AG04449 (cell line): ENCODE measurements at regions not wholly inside any gene's neighbourhood (a gene's known extent, or its start where the extent isn't known, plus 50 kb on each side); places are given as distances from the start of the nearest gene placed in this dataset.

Experiments used
- CTCF ChIA-PET: fragments of 350-600 bp; formaldehyde crosslinking; extraction: SDS; loops from one replicate; lab custom pipeline; 2021; ENCODE audit warnings: antibody characterized with exemption; lab: Yijun Ruan, JAX
- POLR2A ChIA-PET: fragments of 400-600, 350-600 bp; formaldehyde crosslinking; extraction: SDS; loops from one replicate; lab custom pipeline; 2020; ENCODE audit warnings: antibody characterized with exemption, inconsistent platforms; lab: Yijun Ruan, JAX
- DNase-seq: peaks from one replicate; pipeline ENCODE4 v3.0.0-alpha.2; 2010; ENCODE audit warnings: low read depth, low spot score
- H3K4me3 ChIP-seq: 2 replicates; pipeline ENCODE4 v1.5.1; 2011; ENCODE audit warnings: low read depth, mild to moderate bottlenecking, control low read depth, low read length
- CTCF ChIP-seq: IDR thresholded peaks from one replicate; pipeline ENCODE4 v1.5.1; 2011; ENCODE audit warnings: mild to moderate bottlenecking, moderate library complexity, low read length, control low read depth, inconsistent platforms; ENCODE audit not compliant: insufficient read depth; ENCODE audit errors: missing control alignments

- DNase-seq, result no peak
- TF ChIP-seq CTCF, result no peak
- ChIA-PET POLR2A (no interaction called here), CTCF (no interaction called here)
- H3K4me3 ChIP-seq, result no peak overlapping the region
Observed at GRCh38 chr17:70794738-70795137, 625.4 kb downstream of the KCNJ2 start.

GRCh38 chr17:70795620-70796019 is 626.3 kb downstream of the KCNJ2 start:
- ChIA-PET POLR2A (no interaction called here), CTCF (no interaction called here)
- TF ChIP-seq CTCF, result no peak
- DNase-seq, result no peak
- no peak overlapping the region for H3K4me3 ChIP-seq

GRCh38 chr17:70796757-70797156 is 627.4 kb downstream of the KCNJ2 start:
- TF ChIP-seq CTCF, result no peak
- ChIA-PET CTCF (no interaction called here), POLR2A (no interaction called here)
- H3K4me3 ChIP-seq, result no peak overlapping the region
- DNase-seq, result no peak

GRCh38 chr17:70797166-70797565 is 627.8 kb downstream of the KCNJ2 start:
- ChIA-PET CTCF (no interaction called here), POLR2A (no interaction called here)
- H3K4me3 ChIP-seq, result no peak overlapping the region
- DNase-seq, result no peak
- no peak for TF ChIP-seq CTCF

GRCh38 chr17:70804161-70804560 is 634.8 kb downstream of the KCNJ2 start:
- no peak for DNase-seq
- no peak overlapping the region for H3K4me3 ChIP-seq
- CTCF ChIA-PET, result no interaction called here
- POLR2A ChIA-PET, result no interaction called here
- no peak for TF ChIP-seq CTCF

- CTCF ChIA-PET, result no interaction called here
- TF ChIP-seq CTCF, result no peak
- DNase-seq, result no peak
- POLR2A ChIA-PET, result no interaction called here
- H3K4me3 ChIP-seq, result no peak overlapping the region
Observed at GRCh38 chr17:70808596-70808995, 639.3 kb downstream of the KCNJ2 start.

GRCh38 chr17:70810609-70811008 is 641.3 kb downstream of the KCNJ2 start:
- no peak for DNase-seq
- CTCF ChIA-PET, result no interaction called here
- TF ChIP-seq CTCF, result no peak
- POLR2A ChIA-PET, result no interaction called here
- H3K4me3 ChIP-seq, result no peak overlapping the region
